HL-60 (cell line): ENCODE measurements at regions not wholly inside any gene's neighbourhood (a gene's known extent, or its start where the extent isn't known, plus 50 kb on each side); places are given as distances from the start of the nearest gene placed in this dataset.
"Not testable (repeated sequence)": the region's sequence is repeated elsewhere in the genome, so short reads cannot be mapped to it uniquely, and the experiment has no call there.

ENCODE experiments used
- GABPA ChIP-seq: IDR thresholded peaks from 2 replicates; pipeline ENCODE4 v1.6.1; 2012; ENCODE audit warnings: low read depth
- POLR2AphosphoS5 ChIP-seq: IDR thresholded peaks from 2 replicates; pipeline ENCODE4 v1.6.1; 2012; ENCODE audit warnings: low read depth
- SPI1 ChIP-seq: IDR thresholded peaks from 2 replicates; pipeline ENCODE4 v1.6.1; 2012; ENCODE audit warnings: low read depth, mild to moderate bottlenecking, borderline replicate concordance
- TF ChIP-seq, protein P1 (sequence below): IDR thresholded peaks from one replicate; pipeline ENCODE4 v1.5.1; 2011; ENCODE audit warnings: low read length, control low read depth, inconsistent platforms; ENCODE audit not compliant: insufficient read depth
- TF ChIP-seq, protein P2 (sequence below): IDR thresholded peaks from 2 replicates; pipeline ENCODE4 v1.6.1; 2012; ENCODE audit warnings: low read depth; ENCODE audit not compliant: insufficient replicate concordance

DNA sequence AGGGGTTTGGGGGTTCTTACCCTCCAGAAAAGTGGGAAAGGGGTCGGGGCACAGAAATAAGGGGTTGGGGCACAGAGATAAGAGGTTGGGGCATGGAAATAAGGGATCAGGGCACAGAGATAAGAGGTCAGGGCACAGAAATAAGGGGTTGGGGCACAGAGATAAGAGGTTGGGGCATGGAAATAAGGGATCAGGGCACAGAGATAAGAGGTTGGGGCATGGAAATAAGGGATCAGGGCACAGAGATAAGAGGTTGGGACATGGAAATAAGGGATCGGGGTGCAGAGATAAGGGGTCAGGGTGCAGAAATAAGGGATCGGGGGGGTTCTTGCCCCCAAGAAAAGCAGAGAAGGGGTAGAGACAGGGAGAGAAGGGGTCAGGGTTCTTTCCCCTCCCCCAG lies 69.2 kb downstream of the RAP2B start:
- TF ChIP-seq, protein P1, sequence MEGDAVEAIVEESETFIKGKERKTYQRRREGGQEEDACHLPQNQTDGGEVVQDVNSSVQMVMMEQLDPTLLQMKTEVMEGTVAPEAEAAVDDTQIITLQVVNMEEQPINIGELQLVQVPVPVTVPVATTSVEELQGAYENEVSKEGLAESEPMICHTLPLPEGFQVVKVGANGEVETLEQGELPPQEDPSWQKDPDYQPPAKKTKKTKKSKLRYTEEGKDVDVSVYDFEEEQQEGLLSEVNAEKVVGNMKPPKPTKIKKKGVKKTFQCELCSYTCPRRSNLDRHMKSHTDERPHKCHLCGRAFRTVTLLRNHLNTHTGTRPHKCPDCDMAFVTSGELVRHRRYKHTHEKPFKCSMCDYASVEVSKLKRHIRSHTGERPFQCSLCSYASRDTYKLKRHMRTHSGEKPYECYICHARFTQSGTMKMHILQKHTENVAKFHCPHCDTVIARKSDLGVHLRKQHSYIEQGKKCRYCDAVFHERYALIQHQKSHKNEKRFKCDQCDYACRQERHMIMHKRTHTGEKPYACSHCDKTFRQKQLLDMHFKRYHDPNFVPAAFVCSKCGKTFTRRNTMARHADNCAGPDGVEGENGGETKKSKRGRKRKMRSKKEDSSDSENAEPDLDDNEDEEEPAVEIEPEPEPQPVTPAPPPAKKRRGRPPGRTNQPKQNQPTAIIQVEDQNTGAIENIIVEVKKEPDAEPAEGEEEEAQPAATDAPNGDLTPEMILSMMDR, result not testable (repeated sequence)
- not testable (repeated sequence) for TF ChIP-seq POLR2AphosphoS5, SPI1, GABPA
- TF ChIP-seq, protein P2, sequence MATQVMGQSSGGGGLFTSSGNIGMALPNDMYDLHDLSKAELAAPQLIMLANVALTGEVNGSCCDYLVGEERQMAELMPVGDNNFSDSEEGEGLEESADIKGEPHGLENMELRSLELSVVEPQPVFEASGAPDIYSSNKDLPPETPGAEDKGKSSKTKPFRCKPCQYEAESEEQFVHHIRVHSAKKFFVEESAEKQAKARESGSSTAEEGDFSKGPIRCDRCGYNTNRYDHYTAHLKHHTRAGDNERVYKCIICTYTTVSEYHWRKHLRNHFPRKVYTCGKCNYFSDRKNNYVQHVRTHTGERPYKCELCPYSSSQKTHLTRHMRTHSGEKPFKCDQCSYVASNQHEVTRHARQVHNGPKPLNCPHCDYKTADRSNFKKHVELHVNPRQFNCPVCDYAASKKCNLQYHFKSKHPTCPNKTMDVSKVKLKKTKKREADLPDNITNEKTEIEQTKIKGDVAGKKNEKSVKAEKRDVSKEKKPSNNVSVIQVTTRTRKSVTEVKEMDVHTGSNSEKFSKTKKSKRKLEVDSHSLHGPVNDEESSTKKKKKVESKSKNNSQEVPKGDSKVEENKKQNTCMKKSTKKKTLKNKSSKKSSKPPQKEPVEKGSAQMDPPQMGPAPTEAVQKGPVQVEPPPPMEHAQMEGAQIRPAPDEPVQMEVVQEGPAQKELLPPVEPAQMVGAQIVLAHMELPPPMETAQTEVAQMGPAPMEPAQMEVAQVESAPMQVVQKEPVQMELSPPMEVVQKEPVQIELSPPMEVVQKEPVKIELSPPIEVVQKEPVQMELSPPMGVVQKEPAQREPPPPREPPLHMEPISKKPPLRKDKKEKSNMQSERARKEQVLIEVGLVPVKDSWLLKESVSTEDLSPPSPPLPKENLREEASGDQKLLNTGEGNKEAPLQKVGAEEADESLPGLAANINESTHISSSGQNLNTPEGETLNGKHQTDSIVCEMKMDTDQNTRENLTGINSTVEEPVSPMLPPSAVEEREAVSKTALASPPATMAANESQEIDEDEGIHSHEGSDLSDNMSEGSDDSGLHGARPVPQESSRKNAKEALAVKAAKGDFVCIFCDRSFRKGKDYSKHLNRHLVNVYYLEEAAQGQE, result not testable (repeated sequence)
